Activated gamma-delta T cell treated with Interleukin-2 at 50 U/mL for 16 hours (primary cell): ENCODE measurements at regions not wholly inside any gene's neighbourhood (a gene's known extent, or its start where the extent isn't known, plus 50 kb on each side); places are given as distances from the start of the nearest gene placed in this dataset.

Experiments
- DNase-seq: peaks from one replicate; pipeline ENCODE4 v3.0.0-alpha.2; 2020

DNA sequence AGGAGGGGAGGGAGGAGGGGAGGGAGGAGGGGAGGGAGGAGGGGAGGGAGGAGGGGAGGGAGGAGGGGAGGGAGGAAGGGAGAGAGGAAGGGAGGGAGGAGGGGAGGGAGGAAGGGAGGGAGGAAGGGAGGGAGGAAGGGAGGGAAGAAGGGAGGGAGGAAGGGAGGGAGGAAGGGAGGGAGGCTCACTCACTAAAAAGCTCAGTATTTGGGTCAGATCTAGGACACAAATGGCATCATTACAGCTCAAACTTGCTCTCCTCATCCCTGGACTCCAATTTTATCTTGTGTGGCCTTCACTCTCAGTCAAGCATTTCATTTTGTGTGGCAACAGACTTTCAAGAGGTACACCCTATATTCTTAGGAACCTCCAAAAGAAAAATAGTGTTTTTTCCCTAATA is 435.4 kb downstream of the IRS1 start:
- no peak for DNase-seq

DNA sequence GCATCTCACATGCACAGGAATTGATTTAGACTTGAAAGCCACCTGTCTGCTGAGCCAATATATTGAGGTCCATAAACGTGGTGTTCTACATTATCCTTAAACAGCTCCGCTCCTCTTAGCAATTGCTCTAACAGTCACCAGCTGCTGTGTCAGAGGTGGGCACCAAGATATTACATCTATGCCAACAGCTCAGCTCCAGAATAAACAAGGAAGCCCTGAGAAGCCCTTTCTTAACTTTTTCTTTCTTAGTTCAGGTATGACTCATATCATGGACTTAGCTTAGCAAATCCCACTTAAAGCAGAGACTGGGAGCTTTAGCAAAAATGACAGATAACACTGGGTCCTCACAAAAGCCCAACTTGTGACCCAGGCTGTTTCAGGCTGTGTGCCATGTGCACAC is 436.6 kb downstream of the IRS1 start:
- no peak for DNase-seq

DNA sequence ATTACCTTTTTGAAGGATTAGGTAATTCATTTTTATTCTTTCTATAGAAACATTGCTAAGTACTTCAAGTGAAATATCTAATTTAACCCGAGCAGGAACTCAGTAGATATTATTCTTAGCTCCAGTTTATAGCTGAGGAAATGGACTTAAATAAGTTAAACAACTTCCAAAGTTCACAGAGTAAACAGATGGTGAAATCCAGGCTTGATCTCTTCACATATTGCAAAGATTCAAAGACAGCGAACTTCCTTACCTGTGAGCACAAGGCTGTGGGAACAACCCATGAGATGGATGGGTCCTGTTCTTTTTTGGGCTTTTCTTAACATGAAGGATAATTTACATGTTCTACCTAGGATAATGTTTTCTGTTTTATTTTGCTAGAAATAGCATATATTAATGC is 439.0 kb downstream of the IRS1 start:
- no peak for DNase-seq

DNA sequence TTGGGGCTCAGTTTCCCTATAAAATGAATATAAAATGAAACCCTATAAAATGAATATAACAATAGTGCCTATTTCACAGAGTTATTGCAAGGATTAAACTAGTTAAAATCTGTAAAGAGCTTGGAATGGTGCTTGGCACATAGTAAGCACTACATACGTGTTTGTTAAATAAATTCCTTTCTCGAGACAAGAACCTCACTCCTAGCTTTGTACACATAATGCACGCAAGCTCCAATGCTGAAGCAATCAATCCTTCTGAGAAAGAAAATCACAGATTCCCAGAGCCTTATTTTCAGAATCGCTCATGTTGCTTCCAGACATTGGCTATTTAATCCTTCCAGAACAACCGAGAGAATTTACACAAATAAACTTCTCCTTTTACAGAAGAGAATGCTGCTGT is 440.9 kb downstream of the IRS1 start:
- DNase-seq, result no peak

DNA sequence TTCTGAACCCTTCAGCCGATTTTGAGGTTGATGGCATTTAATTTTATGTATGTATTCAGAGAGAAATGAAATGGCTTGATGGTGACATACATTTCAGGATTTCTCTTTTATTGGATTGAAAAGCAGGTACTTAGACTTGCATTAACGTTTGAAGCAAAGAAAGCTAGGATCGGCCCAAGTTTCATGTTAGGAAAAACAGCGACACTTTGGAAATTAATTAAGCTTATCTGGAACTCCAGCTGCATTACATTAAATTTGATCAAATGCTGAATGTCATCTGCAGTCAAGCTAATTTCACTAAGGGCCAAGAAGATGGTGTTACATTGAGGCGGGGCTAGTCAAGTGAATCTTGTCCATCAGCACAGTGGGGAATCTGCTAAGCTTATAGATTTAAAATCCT is 441.8 kb downstream of the IRS1 start:
- no peak for DNase-seq

DNA sequence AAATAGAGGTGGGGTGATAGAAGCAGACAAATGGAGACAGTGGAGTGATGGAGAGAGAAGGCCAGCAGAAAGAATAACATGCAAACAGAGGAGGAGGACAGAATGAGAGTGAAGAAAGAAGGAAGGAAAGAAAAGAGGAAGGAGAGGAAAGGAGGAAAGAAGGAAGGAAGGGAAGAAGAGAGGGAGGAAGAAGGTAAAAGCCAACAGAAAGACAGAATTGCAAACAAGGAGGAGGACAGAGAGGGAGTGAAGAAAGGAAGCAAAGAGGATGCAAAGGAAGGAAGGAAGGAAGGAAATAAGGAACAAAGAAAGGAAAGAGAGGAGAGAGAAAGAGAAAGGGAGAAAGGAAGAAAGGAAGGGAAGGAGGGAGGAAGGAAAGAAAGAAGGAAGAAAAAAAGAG is 444.0 kb downstream of the IRS1 start:
- DNase-seq, result no peak

DNA sequence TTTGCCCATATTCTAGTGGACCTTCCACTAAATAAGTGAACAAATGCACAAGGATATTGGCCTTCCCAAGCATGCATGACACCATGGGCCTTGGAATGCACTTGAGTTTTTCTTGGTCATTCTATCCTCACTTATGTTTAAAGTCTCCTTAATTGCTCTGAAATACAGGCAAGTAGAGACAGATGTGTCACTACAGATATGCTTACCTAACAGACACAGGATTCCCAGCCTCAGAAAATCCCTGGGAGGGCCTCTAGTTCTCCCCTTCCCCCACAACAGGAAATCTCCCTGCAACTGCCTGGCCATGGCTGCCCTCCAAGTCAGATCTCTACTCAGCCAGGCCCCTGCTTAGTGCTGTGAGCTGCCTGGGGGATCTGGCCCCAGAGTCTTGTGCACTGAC is 445.2 kb downstream of the IRS1 start:
- DNase-seq, result no peak

DNA sequence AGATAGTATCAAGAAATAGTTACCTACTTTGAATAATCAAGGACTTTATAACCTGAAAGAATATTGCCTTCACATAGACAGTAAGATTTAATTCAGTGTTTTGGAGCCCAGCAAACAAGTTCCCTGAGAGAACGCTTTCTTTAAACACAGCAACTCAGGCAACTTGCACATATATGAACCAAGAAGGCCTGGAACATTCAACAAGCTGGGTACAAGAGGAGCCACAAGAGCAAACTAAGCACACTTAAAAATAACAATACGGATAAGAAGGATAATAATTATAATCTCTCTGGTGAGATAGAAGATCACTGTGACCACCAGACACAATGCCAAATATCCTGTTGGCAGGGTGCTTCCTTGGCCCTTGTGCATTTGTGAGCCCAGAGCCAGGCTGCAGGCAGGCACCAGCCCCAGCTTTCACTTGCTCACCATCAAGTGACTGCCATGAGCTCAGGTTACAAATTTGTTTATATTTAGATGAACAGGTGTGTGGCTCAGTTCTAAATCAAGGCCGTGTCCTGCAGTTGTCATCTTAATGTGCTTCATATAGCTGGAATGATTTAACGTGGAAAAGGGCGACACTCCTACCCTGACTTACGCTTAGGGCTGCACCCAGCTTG is 446.6 kb downstream of the IRS1 start:
- no peak for DNase-seq

DNA sequence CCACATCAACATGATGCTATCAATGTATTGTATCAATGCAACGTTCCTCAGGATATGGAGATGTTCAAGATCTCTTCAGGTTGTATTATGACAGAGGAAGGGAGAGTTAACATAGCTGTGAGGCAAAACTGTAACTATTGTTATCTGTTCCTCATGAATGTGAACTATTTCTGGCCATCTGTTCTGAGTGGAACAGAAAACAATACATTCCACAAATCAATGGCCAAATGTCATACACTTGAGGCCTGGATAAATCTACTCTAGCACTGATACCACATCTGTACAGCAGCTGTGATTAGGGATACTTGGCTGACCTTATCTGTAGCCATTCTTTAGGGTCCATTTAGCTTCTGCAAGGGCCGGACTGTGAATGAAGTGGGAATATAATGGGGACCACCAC is 447.9 kb downstream of the IRS1 start:
- DNase-seq, result no peak

DNA sequence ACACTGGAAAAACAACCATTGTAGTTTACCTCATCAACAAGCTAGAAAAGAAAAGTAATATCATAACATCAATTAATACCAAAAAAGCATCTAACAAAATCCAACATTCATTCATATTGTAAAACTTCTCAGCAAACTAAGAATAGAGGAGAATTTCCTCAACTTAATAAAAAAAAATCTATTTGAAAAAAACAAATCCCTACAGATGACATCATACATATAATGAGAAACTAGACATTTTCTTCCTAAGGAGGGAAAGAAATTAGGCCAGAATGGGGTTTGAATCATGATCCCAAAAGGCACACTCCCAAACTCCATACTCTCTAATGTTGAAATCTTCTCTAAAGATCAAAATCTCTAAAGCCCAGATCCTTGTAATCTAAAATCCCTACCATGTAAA is 460.0 kb downstream of the IRS1 start:
- no peak for DNase-seq

DNA sequence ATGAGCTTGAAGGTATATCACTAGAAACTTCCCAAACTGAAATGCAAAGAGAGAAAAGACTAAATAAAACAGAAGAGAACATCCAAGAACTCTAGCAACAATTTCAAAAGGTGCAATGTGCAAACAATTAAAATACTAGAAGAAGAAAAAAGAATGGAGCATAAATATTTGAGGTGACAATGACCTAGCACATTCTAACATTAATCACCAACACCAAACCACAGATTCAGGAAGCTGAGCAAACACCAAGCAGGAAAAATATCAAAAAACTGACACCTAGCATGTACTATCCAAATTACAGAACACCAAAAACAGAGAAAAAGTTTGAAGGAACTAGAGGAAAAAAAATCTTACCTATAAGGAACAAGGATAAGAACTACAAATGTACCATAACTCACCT is 460.8 kb downstream of the IRS1 start:
- no peak for DNase-seq

DNA sequence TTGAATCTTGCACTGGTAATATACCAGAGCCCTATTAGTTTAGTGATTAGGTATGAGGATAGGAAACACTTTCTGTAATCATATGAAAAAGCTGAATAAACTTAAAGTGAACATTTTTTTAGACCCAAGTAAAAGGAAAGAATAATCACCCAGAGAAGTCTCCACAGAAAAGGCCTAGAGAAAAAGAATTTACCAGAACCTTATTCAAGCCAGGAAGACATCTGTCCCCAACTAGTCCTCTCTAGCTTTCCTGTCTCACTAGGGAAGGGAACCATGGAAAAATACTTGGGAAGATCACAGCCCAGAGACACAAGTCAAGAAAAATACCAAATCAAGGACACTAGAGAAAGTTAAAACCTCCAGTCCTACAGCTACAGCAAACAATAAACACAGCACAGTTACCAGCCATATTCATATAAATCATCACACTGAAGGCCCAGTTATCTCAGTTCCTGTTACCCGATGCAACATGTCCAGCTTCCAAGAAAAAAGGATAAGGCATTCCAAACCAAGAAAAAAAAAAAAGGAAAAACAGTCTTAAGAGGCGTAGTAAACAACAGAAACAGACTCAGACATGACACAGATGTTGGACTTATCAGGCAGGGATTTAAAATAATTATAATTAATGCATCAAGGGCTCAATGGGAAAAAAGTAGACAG is 461.5 kb downstream of the IRS1 start:
- DNase-seq, result no peak

DNA sequence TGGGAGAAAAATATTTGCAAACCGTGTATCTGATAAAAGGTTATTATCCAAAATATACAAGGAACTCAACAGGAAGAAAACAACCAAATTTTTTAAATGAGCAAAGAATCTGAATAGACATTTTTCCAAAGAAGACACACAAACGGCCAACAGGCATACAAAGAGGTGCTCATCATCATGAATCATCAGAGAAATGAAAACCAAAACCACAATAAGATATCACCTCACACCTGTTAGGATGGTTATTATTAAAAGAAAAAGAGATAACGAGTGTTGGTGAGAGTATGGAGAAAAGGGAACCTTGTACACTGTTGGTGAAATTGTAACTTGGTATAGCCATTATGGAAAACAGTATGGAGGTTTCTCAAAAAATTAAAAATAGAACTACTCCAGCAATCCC is 463.3 kb downstream of the IRS1 start:
- DNase-seq, result no peak

DNA sequence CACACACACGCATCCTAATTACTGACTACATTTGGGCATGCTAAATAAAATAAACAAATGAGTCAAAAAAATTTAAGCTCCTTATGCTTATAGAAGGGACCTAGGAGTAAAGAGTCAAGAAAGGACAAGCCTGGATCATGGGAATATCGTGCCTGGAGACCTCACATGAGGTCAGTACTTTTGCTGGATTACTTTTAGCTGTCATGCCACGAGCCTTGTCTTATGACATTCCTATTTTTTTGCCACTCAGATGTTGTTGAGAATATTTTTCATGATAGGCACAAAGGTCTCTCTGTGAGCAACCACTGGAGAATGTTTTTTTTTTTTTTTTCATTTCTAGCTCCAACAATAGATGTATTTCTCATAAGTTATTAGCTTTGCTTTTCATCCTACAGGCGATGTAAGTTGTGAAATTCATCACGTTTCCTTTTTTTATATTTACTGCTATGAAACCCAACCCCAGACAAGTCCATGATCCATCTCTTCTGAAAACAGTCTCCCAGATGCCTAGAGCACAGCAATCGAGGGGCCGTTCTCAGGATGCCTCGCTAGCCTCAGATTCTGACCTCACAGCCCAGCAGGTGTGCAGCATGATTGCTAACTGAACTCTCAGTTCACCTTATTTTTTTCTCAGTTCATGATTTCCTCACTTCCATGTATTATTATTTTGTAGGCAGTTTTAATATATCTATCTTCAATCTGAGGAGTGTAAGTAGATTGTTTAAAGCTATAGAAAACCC is 464.5 kb downstream of the IRS1 start:
- DNase-seq, result no peak

DNA sequence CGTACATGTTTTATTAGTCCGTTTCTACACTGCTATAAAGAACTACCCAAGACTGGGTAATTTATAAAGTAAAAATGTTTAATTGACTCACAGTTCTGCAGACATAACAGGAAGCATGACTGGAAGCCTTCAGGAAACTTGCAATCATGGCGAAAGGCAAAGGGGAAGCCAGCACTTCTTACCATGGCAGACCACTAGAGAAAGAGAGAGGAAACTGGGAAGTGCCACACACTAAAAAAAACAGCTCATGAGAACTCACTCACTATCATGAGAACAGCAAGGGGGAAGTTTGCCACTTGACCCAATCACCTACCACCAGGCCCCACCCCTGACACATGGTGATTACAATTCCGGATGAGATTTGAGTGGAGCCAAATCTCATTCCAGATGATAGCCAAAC is 466.2 kb downstream of the IRS1 start:
- DNase-seq, result no peak

DNA sequence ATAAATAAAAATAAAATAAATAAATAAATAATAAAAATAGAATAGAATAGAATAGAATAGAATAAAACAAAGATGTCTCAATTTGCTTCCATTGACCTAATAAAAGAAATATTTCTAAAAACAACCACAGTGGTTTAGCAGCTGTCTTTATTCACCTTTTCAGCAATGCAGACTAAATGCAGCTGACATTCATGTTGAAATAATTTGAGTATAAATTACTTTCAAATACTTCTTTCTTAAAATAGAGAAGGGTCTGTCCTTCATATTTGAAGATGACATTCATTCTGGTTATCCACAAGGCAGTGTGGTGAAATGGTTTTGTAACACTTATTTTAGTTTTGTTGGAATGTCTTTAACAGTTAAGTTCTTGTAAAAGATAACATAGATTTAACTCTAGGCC is 469.4 kb downstream of the IRS1 start:
- no peak for DNase-seq

DNA sequence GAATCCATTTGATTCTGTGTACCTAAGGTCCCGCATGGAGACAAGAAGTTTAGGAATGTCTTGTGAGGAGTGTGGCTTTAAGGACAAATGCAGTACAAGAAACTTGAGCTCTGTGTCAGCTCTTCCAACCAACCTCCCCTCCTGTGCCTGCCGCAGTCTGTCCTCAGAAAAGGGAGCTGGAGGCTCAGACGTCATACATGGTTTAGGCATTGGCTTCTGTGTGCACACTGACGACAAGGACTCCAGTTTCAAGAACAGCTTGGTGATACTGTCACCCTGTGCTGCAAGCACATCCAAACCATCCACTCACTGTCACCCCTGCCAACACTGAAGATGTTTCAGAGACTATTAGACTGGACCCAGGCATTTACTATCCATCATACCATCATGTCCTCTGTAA is 470.4 kb downstream of the IRS1 start:
- DNase-seq, result no peak

DNA sequence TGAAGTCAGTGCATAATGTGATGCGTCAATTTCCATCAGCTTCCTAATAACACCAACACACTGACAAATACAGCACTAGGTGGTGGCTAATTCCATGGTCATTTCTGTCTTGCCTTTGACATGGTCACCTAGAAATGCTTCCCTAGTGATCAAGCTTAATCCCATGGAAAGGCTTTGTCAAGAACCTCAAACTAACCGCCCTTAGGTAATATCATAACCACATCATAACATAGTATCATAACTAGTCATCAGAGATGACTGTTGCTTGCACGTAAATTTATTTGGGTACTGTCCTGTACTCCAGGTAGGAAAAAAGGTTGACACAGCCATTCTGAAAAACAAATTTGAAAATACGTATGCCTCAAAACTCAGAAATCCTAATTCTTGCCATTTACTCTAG is 471.8 kb downstream of the IRS1 start:
- DNase-seq, result no peak

DNA sequence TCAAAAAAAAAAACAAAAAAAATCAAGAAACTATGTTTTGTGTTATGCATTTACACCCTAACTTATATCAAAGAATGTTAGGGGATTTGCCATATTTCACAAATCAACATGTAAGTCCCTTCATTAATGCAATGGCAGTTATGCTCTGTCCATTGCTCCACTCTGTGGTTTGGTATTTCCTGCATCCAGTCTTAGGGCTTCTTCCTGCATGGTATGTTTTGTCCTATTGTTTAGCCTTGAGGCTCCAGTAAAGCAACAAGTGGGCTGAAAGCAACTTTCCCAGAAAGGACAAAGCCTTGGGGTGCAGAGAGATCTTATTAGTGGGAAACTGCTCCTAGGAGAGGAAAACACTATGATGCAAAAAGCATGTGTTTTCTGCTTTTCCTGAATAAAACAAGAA is 474.1 kb downstream of the IRS1 start:
- DNase-seq, result no peak

DNA sequence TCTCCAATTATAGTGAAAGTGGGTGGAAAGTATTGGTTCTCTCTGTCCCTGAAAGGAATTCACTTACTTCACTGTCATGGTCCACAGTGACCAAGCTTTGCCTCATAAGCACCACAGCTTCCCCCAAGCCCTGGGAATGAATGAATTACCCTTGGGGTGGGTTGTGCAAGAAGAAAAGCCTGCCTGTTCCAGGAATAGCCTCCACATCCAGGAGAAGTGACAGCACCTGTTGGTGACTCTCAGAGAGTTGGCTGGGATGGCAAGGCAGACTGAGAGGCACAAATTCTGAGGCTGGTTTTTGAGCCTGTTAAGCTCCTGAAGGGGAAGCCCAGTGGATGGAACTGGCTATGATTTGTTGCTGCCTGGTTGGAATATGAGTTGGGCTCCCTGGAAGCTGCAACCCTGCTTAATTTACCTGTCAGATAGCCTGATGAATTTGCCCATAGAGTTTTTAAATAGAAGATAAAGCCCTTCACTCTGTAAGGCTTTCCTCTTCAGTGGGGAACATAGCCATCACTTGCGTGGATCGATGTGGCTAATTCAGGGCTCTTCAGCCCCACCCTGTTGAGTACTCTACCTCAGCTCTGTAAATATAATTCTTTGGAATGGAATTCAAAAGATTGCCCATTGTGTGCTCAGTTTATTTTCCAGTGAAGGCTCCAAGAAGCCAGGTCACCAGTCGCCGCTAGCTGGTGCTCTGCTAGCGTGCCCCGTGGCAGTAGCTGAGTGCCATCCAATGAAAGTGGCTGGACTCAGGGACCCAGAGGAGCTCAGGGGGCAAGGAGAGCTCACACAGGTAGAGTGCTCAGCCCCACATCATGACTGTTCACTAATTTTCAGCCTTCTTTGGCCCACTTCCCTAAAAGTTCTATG is 479.3 kb downstream of the IRS1 start:
- DNase-seq, result no peak

DNA sequence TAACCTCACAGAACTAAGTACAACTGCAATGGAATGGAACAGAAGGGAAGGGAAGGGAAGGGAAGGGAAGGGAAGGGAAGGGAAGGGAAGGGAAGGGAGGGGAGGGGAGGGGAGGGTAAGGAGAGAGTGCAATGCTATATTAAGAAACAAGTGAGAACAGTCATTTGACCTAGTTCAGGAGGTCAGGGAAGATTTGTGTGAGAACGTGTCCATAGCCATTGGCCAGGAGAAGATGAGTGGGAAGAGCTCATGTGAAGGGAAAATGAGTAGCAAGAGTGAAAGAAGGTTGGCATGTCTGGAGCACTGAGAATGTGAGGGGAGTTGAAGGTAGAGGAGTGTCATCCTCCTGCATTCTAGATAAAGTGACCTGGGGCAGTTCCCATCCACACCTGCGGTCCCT is 481.6 kb downstream of the IRS1 start:
- no peak for DNase-seq

DNA sequence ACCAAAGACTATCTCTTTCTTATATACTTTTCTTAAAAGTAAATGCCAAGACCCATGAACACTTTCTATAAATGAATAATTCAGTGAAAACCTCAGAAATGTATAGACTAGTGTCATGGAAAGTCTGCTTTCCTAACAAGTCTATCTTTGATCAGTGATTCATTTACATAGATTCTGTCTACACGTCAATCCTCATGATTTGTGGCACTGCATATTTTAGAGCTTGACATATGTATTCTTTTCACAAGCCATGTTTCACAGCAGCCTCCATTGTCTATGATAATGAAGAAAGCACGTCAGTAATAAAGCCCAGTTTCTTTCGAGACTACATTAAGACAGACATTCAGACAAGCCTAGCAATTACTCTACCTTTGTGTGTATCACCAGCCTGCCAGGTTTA is 486.6 kb downstream of the IRS1 start:
- DNase-seq, result no peak

DNA sequence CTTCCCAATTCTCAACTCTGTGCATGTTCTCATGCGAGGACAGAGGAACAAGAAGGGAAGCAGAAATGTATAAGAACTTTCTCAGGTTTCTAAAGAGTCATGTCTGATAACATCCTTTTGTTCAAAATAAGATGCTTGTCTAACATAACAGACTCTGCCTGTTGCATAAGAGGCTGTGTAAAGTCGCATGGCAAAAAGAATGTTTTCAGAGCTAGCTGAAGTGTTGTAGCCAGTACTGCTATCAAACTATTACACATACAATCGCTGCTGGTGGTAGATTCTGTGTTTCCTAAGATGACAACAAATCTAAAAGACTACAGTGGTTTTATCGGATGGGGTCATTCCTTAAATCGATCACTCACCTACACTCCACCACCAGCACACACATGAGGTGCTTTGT is 487.5 kb downstream of the IRS1 start:
- no peak for DNase-seq

DNA sequence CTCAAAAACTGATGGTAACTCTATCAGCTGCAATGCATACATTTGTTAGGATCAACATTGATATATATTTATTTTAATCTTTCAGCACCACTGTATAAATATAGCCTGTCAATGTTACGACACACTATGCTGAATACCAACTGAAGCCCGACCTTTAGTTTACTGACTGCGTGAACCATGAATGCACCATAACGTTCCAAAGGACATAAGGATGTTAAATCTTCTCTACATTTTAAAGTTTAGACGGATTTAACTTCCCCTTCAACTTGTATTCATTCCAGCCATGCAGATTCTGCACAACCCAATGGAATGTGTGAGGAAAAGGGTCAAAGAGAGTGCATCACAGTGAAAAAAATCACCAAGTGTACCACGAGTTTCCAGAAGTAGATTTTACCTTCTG is 489.5 kb downstream of the IRS1 start:
- no peak for DNase-seq
